ENCODE measurements at regions not wholly inside any gene's neighbourhood (a gene's known extent, or its start where the extent isn't known, plus 50 kb on each side); places are given as distances from the start of the nearest gene placed in this dataset.

GRCh38 chr13:95471960-95472359, 80.6 kb upstream of the CLDN10 start:
- ATAC-seq, result no peak
- no peak overlapping the region for H2AFZ ChIP-seq (ENCODE audit: low read depth, low read length)
- no peaks in the 10 kb centered on the region for H3K36me3 ChIP-seq (ENCODE audit: control insufficient read depth, insufficient read depth, low read length)
- no peak for TF ChIP-seq L3MBTL2 (IDR thresholded peaks at IDR 0.05)
- no peak for TF ChIP-seq PYGO2 (tag; IDR thresholded peaks at IDR 0.05)
- ChIA-PET POLR2A (interaction anchor here (0.6 to 1.4 kb wide), 2 partner anchors 8 to 411 kb away, joined by 3 read pairs; no protein-coding TSS in a partner anchor), CTCF (ENCODE audit: low intra/inter-chr PET ratio) (no interaction called here)
- in situ Hi-C loops (cut with MboI), result loop anchor here (10.0 kb wide), 1 partner anchor 287 kb away; no protein-coding TSS in a partner anchor
- peaks cover 0 to 4% of the 10 kb centered on the region in 2 experiments; a peak in 3 of 5 replicates for H3K4me1 ChIP-seq (replicated peaks in 1 of 2; ENCODE audit: control insufficient read depth in 2 of 2, insufficient read depth in 2 of 2, low read length in 2 of 2)
- no peak overlapping the region for H3K27ac ChIP-seq (ENCODE audit: extremely low read depth, low read depth, low read length)
- intact Hi-C loops (cut with micrococcal nuclease), result loop anchor here (10.0 kb wide), 2 partner anchors 197 to 467 kb away; no protein-coding TSS in a partner anchor
- BruUV-seq (replicated peaks), result no TSS peak
- H3K9ac ChIP-seq (ENCODE audit: insufficient read depth in 1 of 2, low read depth in 2 of 2, low read length in 2 of 2), result no peak overlapping the region
- no peaks in the 10 kb centered on the region for H3K9me1 ChIP-seq (ENCODE audit: control insufficient read depth, insufficient read depth, low read length)
- no peak overlapping the region for H3K4me3 ChIP-seq
- FAIRE-seq, result no peak
- H3K4me2 ChIP-seq (ENCODE audit: insufficient read depth, low read length), result no peak overlapping the region
- peaks cover 0 to 8% of the 10 kb centered on the region in 2 experiments; a peak in 1 of 5 replicates for H3K27me3 ChIP-seq (ENCODE audit: control insufficient read depth in 2 of 2, insufficient read depth in 2 of 2, low read length in 2 of 2)
- no peaks in the 10 kb centered on the region for H3K9me3 ChIP-seq (replicated peaks; ENCODE audit: control insufficient read depth, insufficient read depth, low read depth, low read length)
- 61% methylated on average over 2 of the region's 2 CpGs for WGBS (ENCODE audit: insufficient coverage, low coverage, missing lambda C conversion rate)
- no peaks in the 10 kb centered on the region for H4K20me1 ChIP-seq (replicated peaks; ENCODE audit: control insufficient read depth, insufficient read depth, low read length)
- no peak for DNase-seq (ENCODE audit: extremely low read depth in 1 of 4, low spot score in 3 of 4)
- no peaks in the 10 kb centered on the region for H3K79me2 ChIP-seq (ENCODE audit: control insufficient read depth, insufficient read depth, low read length)

GRCh38 chr13:95474992-95475391, 77.5 kb upstream of the CLDN10 start:
- Histone ChIP-seq H3K36me3 (ENCODE audit: control insufficient read depth, insufficient read depth, low read length) (no peaks in the 10 kb centered on the region), H3K9me1 (ENCODE audit: control insufficient read depth, insufficient read depth, low read length) (no peaks in the 10 kb centered on the region), H3K9me3 (replicated peaks; ENCODE audit: control insufficient read depth, insufficient read depth, low read depth, low read length) (no peaks in the 10 kb centered on the region), H3K27ac (ENCODE audit: extremely low read depth, low read depth, low read length) (no peak overlapping the region), H3K27me3 (ENCODE audit: control insufficient read depth in 2 of 2, insufficient read depth in 2 of 2, low read length in 2 of 2) (peaks cover 0 to 8% of the 10 kb centered on the region in 2 experiments; a peak in 1 of 5 replicates), H3K4me3 (no peak overlapping the region), H3K4me1 (replicated peaks in 1 of 2; ENCODE audit: control insufficient read depth in 2 of 2, insufficient read depth in 2 of 2, low read length in 2 of 2) (peaks cover 0 to 16% of the 10 kb centered on the region in 2 experiments; a peak in 3 of 5 replicates), H4K20me1 (replicated peaks; ENCODE audit: control insufficient read depth, insufficient read depth, low read length) (no peaks in the 10 kb centered on the region), H3K4me2 (ENCODE audit: insufficient read depth, low read length) (no peak overlapping the region), H2AFZ (ENCODE audit: low read depth, low read length) (no peak overlapping the region), H3K9ac (ENCODE audit: insufficient read depth in 1 of 2, low read depth in 2 of 2, low read length in 2 of 2) (no peak overlapping the region), H3K79me2 (ENCODE audit: control insufficient read depth, insufficient read depth, low read length) (no peaks in the 10 kb centered on the region)
- BruUV-seq (replicated peaks), result no TSS peak
- ATAC-seq (0 out of 3 replicates have a peak, but pooled peaks have one; percentile 16), FAIRE-seq (no peak), DNase-seq (ENCODE audit: extremely low read depth in 1 of 4, low spot score in 3 of 4) (no peak)
- ChIA-PET CTCF (ENCODE audit: low intra/inter-chr PET ratio) (no interaction called here), POLR2A (interaction anchor here (0.6 to 0.9 kb wide), 3 partner anchors 19 to 525 kb away, joined by 3 read pairs; no protein-coding TSS in a partner anchor)
- 0% methylated on average over 2 of the region's 3 CpGs for WGBS (ENCODE audit: insufficient coverage, low coverage, missing lambda C conversion rate)
- TF ChIP-seq MYNN (IDR thresholded peaks at IDR 0.05) (no peak), MYNN (CRISPR knock-in tag; IDR thresholded peaks at IDR 0.05) (no peak), CTCF (IDR thresholded peaks at IDR 0.05 in 2 of 3, conservative IDR thresholded peaks at IDR 0.05 in 1 of 3; ENCODE audit: insufficient read depth in 2 of 3, low read depth in 1 of 3, low read length in 3 of 3) (peak in 2 of 3 experiments; percentile 16 to 20; a peak in 1 of 6 replicates), RAD21 (CRISPR knock-in tag; conservative IDR thresholded peaks at IDR 0.05 in 1 of 2, IDR thresholded peaks at IDR 0.05 in 1 of 2) (peak in 1 of 2 experiments; percentile 28; a peak in 2 of 4 replicates)
- intact Hi-C loops (cut with micrococcal nuclease) (loop anchor here (5.0 to 10.0 kb wide), 3 partner anchors 200 to 758 kb away; no protein-coding TSS in a partner anchor), in situ Hi-C loops (cut with MboI) (loop anchor here (10.0 kb wide), 1 partner anchor 290 kb away; no protein-coding TSS in a partner anchor)
